HG03064 (cell line): ENCODE measurements at regions not wholly inside any gene's neighbourhood (a gene's known extent, or its start where the extent isn't known, plus 50 kb on each side); places are given as distances from the start of the nearest gene placed in this dataset.
"Not testable (repeated sequence)": the region's sequence is repeated elsewhere in the genome, so short reads cannot be mapped to it uniquely, and the experiment has no call there.

ENCODE experiments used
- ATAC-seq: cut with Tn5 transposase; IDR thresholded peaks from one replicate; pipeline ENCODE4 v1.9.1; 2021; ENCODE audit warnings: low read depth; ENCODE audit not compliant: unreplicated experiment

- no peak for ATAC-seq
These were observed 322.5 kb downstream of the CHL1 start for GRCh38 chr3:519026-519425.

GRCh38 chr3:522888-523287 lies 326.3 kb downstream of the CHL1 start:
- ATAC-seq = no peak

GRCh38 chr3:525415-525814 lies 328.9 kb downstream of the CHL1 start:
- ATAC-seq = no peak

- ATAC-seq = no peak
These were observed 339.2 kb downstream of the CHL1 start for GRCh38 chr3:535566-536416.

GRCh38 chr3:536417-536813 lies 339.9 kb downstream of the CHL1 start:
- ATAC-seq = no peak

GRCh38 chr3:541062-541801 lies 344.7 kb downstream of the CHL1 start:
- no peak for ATAC-seq

GRCh38 chr3:542021-542420 lies 345.5 kb downstream of the CHL1 start:
- ATAC-seq = no peak

- no peak for ATAC-seq
These were observed 353.1 kb downstream of the CHL1 start for GRCh38 chr3:549636-550035.

- ATAC-seq = no peak
These were observed 353.9 kb downstream of the CHL1 start for GRCh38 chr3:550471-550870.

- peak; percentile 91 for ATAC-seq
These were observed 361.4 kb downstream of the CHL1 start for GRCh38 chr3:557972-558371.

GRCh38 chr3:567488-568185 lies 371.1 kb downstream of the CHL1 start:
- no peak for ATAC-seq

GRCh38 chr3:579529-579928 lies 383.0 kb downstream of the CHL1 start:
- ATAC-seq = not testable (repeated sequence)

- not testable (repeated sequence) for ATAC-seq
These were observed 392.5 kb downstream of the CHL1 start for GRCh38 chr3:589066-589465.

GRCh38 chr3:597304-597703 lies 400.7 kb downstream of the CHL1 start:
- not testable (repeated sequence) for ATAC-seq

- ATAC-seq = not testable (repeated sequence)
These were observed 401.2 kb downstream of the CHL1 start for GRCh38 chr3:597746-598145.

GRCh38 chr3:607480-607879 lies 410.9 kb downstream of the CHL1 start:
- not testable (repeated sequence) for ATAC-seq

- no peak for ATAC-seq
These were observed 425.2 kb downstream of the CHL1 start for GRCh38 chr3:621714-622113.

- ATAC-seq = no peak
These were observed 425.8 kb downstream of the CHL1 start for GRCh38 chr3:622314-622713.

GRCh38 chr3:623914-624545 lies 427.5 kb downstream of the CHL1 start:
- no peak for ATAC-seq

- ATAC-seq = no peak
These were observed 436.1 kb downstream of the CHL1 start for GRCh38 chr3:632571-633170.
